Hepatocyte (in vitro differentiated cells): ENCODE measurements at regions not wholly inside any gene's neighbourhood (a gene's known extent, or its start where the extent isn't known, plus 50 kb on each side); places are given as distances from the start of the nearest gene placed in this dataset.

Source experiments
- EZH2 ChIP-seq: fragments of 200-600 bp; sonication (generic); IDR thresholded peaks from 2 replicates; pipeline ENCODE4 v1.6.1; 2016; ENCODE audit warnings: antibody characterized with exemption, mild to moderate bottlenecking, borderline replicate concordance
- TF ChIP-seq, protein P1 (sequence below): fragments of 200-600 bp; sonication (generic); IDR thresholded peaks from 2 replicates; pipeline ENCODE4 v1.5.1; 2016; ENCODE audit warnings: antibody characterized with exemption, mild to moderate bottlenecking; ENCODE audit not compliant: poor library complexity

DNA sequence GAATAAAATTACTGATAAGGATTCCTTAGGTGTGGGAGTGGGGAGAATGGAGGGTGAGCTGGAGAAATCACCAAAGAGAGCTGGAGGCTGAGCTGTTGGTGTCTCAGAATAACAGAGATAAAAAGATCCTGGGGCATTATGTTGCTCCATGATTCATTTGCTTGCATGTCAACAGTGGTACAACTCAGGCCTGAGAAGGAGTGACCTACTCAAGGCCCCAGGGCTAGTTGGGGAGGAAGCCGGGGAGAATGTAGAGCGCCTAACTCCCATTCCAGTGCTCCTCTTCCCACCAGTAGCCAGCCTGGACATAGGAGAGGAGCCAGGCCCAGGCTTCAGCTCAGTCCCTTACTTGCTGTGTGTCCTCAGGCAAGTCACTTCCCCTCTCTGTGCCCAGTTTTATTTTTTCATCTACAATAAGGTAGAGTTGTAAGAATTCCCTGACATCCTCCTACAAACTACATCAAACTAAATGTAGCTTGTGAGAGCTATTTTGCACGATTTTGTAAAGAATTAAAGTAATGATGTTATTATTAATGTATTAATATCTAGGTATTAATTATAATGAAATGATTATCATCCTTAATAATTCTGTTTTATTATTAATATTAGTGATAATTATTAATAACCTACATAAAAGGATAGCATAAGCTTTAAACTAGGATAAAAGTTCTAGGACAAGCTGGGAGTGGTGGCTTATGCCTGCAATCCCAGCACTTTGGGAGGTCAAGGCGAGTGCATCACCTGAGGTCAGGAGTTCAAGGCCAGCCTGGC is 250.9 kb upstream of the SULF2 start:
- TF ChIP-seq, protein P1, sequence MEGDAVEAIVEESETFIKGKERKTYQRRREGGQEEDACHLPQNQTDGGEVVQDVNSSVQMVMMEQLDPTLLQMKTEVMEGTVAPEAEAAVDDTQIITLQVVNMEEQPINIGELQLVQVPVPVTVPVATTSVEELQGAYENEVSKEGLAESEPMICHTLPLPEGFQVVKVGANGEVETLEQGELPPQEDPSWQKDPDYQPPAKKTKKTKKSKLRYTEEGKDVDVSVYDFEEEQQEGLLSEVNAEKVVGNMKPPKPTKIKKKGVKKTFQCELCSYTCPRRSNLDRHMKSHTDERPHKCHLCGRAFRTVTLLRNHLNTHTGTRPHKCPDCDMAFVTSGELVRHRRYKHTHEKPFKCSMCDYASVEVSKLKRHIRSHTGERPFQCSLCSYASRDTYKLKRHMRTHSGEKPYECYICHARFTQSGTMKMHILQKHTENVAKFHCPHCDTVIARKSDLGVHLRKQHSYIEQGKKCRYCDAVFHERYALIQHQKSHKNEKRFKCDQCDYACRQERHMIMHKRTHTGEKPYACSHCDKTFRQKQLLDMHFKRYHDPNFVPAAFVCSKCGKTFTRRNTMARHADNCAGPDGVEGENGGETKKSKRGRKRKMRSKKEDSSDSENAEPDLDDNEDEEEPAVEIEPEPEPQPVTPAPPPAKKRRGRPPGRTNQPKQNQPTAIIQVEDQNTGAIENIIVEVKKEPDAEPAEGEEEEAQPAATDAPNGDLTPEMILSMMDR: no peak
- TF ChIP-seq EZH2: no peak
